ENCODE measurements at regions not wholly inside any gene's neighbourhood (a gene's known extent, or its start where the extent isn't known, plus 50 kb on each side); places are given as distances from the start of the nearest gene placed in this dataset.

DNA sequence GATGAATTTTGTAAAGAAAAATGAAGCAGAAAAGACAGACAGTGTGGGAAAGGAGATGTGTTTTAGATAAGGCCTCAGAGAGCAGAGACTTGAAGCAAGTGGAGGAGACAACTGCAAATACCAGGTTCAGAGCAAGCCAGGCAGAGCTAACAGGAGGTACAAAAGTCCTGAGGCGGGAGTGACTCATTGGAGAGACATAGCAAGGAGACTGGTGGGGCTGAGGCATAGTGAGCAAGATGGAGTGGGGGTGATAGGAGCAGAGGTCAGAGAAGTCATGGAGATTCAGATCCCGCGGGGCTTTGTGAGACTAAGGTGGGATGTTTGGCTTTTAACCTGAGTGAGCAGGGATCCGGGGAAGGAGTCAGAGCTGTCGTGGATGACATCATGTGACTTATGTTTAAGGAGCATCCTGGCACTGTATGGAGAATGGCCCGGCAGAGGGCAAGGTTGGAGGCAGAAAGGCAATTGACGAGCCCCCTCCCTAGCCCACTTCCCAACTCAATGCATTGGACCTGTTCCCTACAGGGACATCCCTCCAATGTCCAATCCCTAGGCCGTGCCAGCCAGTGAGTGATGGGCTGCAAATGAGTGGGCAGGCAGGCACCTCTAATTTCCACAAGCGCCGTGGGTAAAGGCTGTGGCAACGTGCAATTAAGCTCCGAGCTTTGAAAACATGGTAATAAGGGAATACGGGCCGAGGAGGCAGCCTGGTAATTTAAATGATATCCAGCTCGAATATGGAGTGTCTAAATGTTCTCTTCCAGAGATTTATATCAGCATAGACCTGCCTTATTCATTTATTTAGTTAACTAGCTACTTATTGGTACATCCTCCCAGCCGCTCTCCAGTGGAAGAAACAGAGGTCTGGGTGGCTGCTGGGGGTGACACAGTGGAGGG is 206.8 kb upstream of the LHX5 start:
- no peaks in the 10 kb centered on the region for H3K9me2 ChIP-seq (ENCODE audit: low read depth, low read length)
- no peaks in the 10 kb centered on the region for H3K79me2 ChIP-seq (ENCODE audit: insufficient read depth, low read length)
- TF ChIP-seq CTCF (IDR thresholded peaks at IDR 0.05; ENCODE audit: low read length) (no peak), EZH2 (IDR thresholded peaks at IDR 0.05; ENCODE audit: borderline replicate concordance, low read length) (no peak)
- no peaks in the 10 kb centered on the region for H3F3A ChIP-seq (ENCODE audit: insufficient read depth, low read length)
- no peak overlapping the region for H3K27ac ChIP-seq (ENCODE audit: low read depth, low read length, poor library complexity, severe bottlenecking)
- no peaks in the 10 kb centered on the region for H4K20me1 ChIP-seq (ENCODE audit: insufficient read depth, low read length)
- H3K36me3 ChIP-seq (ENCODE audit: insufficient read depth, low read length) = no peaks in the 10 kb centered on the region
- H3K9me3 ChIP-seq (ENCODE audit: low read length) = no peaks in the 10 kb centered on the region
- no peak overlapping the region for H3K4me3 ChIP-seq (ENCODE audit: low read depth, low read length, poor library complexity, severe bottlenecking)
- no peaks in the 10 kb centered on the region for H3K4me1 ChIP-seq (ENCODE audit: insufficient read depth, low read length, severe bottlenecking)
- no peak overlapping the region for H3K4me2 ChIP-seq (ENCODE audit: low read length)
- no peak overlapping the region for H3K9ac ChIP-seq (ENCODE audit: low read length)
- no peaks in the 10 kb centered on the region; the same call in 1 of the 2 replicates for H3K27me3 ChIP-seq (ENCODE audit: insufficient read depth, low read length)
- no peak overlapping the region for H2AFZ ChIP-seq (ENCODE audit: low read length)

DNA sequence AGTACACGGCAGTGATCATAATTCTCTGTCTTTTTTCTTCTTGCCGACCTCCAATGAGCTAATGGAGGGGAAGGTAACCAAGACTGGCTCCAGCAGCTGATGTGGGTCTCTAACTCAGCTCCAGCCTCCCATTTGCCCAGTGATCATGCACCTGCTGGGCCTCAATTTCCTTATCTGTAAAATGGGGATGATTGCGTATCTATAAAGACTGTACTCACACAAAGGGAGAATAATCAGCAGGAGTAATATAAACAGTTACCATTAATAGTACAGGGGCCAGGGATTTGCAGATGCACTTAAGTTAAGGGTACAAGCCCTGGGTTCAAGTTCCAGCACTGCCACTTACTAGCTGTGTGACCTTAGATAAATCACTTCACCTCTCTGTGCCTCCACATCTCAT is 204.9 kb upstream of the LHX5 start:
- Histone ChIP-seq H3K4me2 (ENCODE audit: low read length) (no peak overlapping the region), H3K4me1 (ENCODE audit: insufficient read depth, low read length, severe bottlenecking) (no peaks in the 10 kb centered on the region), H3K27ac (ENCODE audit: low read depth, low read length, poor library complexity, severe bottlenecking) (no peak overlapping the region), H4K20me1 (ENCODE audit: insufficient read depth, low read length) (no peaks in the 10 kb centered on the region), H3K79me2 (ENCODE audit: insufficient read depth, low read length) (no peaks in the 10 kb centered on the region), H3F3A (ENCODE audit: insufficient read depth, low read length) (no peaks in the 10 kb centered on the region), H3K27me3 (ENCODE audit: insufficient read depth, low read length) (no peaks in the 10 kb centered on the region; the same call in none of the 2 replicates), H3K9me3 (ENCODE audit: low read length) (no peaks in the 10 kb centered on the region), H3K9ac (ENCODE audit: low read length) (no peak overlapping the region), H3K9me2 (ENCODE audit: low read depth, low read length) (no peaks in the 10 kb centered on the region), H2AFZ (ENCODE audit: low read length) (no peak overlapping the region), H3K36me3 (ENCODE audit: insufficient read depth, low read length) (no peaks in the 10 kb centered on the region), H3K4me3 (ENCODE audit: low read depth, low read length, poor library complexity, severe bottlenecking) (no peak overlapping the region)
- no peak for TF ChIP-seq CTCF (IDR thresholded peaks at IDR 0.05; ENCODE audit: low read length)
- TF ChIP-seq EZH2 (IDR thresholded peaks at IDR 0.05; ENCODE audit: borderline replicate concordance, low read length) = no peak

DNA sequence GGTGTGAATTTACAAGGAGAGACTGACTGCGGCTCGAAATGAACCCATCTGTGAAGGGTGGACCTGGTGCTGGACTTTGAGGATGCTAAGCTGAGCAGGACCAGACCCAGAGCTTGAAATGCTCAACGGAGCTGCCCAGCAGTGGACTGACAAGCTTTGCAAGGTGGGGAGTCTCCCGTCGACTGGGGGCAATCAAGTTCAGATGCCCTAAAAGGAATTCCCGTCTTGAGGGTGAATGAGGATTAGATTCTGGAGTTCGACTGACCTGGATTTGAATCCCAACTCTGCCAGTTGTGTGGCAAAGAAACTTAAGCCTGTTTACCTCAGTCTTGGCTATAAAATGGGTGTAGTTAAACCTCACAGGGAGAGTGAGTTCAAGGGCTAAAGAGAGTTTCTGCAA is 204.4 kb upstream of the LHX5 start:
- H3K36me3 ChIP-seq (ENCODE audit: insufficient read depth, low read length) = no peaks in the 10 kb centered on the region
- H3K9me3 ChIP-seq (ENCODE audit: low read length) = no peaks in the 10 kb centered on the region
- no peaks in the 10 kb centered on the region; the same call in none of the 2 replicates for H3K27me3 ChIP-seq (ENCODE audit: insufficient read depth, low read length)
- H3F3A ChIP-seq (ENCODE audit: insufficient read depth, low read length) = no peaks in the 10 kb centered on the region
- H3K9me2 ChIP-seq (ENCODE audit: low read depth, low read length) = no peaks in the 10 kb centered on the region
- H2AFZ ChIP-seq (ENCODE audit: low read length) = no peak overlapping the region
- no peaks in the 10 kb centered on the region for H3K79me2 ChIP-seq (ENCODE audit: insufficient read depth, low read length)
- TF ChIP-seq EZH2 (IDR thresholded peaks at IDR 0.05; ENCODE audit: borderline replicate concordance, low read length) (no peak), CTCF (IDR thresholded peaks at IDR 0.05; ENCODE audit: low read length) (no peak)
- no peak overlapping the region for H3K27ac ChIP-seq (ENCODE audit: low read depth, low read length, poor library complexity, severe bottlenecking)
- H3K4me2 ChIP-seq (ENCODE audit: low read length) = no peak overlapping the region
- H3K4me1 ChIP-seq (ENCODE audit: insufficient read depth, low read length, severe bottlenecking) = no peaks in the 10 kb centered on the region
- no peak overlapping the region for H3K9ac ChIP-seq (ENCODE audit: low read length)
- H4K20me1 ChIP-seq (ENCODE audit: insufficient read depth, low read length) = no peaks in the 10 kb centered on the region
- no peak overlapping the region for H3K4me3 ChIP-seq (ENCODE audit: low read depth, low read length, poor library complexity, severe bottlenecking)
